ENCODE measurements at regions not wholly inside any gene's neighbourhood (a gene's known extent, or its start where the extent isn't known, plus 50 kb on each side); places are given as distances from the start of the nearest gene placed in this dataset.
A peak's percentile ranks its signal among the peaks of the same experiment; 100 is the strongest.

GRCh38 chr10:23951841-23952240 lies 257.1 kb upstream of the KIAA1217 start:
- H3K27me3 Mint-ChIP-seq (ENCODE audit: low read depth), result no peaks in the 10 kb centered on the region
- no peak for TF ChIP-seq CTCF (IDR thresholded peaks at IDR 0.05; ENCODE audit: unreplicated experiment in 3 of 3)
- H3K9me3 Mint-ChIP-seq, result peaks cover 21% of the 10 kb centered on the region
- no peak overlapping the region for H3K27ac Mint-ChIP-seq
- H3K4me1 Mint-ChIP-seq, result no peaks in the 10 kb centered on the region
- H3K36me3 Mint-ChIP-seq (ENCODE audit: low read depth), result peaks cover 3% of the 10 kb centered on the region
- H3K4me3 Mint-ChIP-seq, result no peak overlapping the region

GRCh38 chr10:23955456-23956225 lies 253.3 kb upstream of the KIAA1217 start:
- peak overlapping the region; percentile 10 to 29 (median 21) for H3K27ac Mint-ChIP-seq
- peaks cover 4% of the 10 kb centered on the region for H3K4me1 Mint-ChIP-seq
- H3K9me3 Mint-ChIP-seq, result peaks cover 21% of the 10 kb centered on the region
- H3K27me3 Mint-ChIP-seq (ENCODE audit: low read depth), result no peaks in the 10 kb centered on the region
- TF ChIP-seq CTCF (IDR thresholded peaks at IDR 0.05; ENCODE audit: unreplicated experiment in 3 of 3), result no peak
- no peak overlapping the region for H3K4me3 Mint-ChIP-seq
- H3K36me3 Mint-ChIP-seq (ENCODE audit: low read depth), result peaks cover 3% of the 10 kb centered on the region

GRCh38 chr10:23965123-23965522 lies 243.8 kb upstream of the KIAA1217 start:
- Mint-ChIP-seq H3K36me3 (ENCODE audit: low read depth) (no peaks in the 10 kb centered on the region), H3K9me3 (peaks cover 2% of the 10 kb centered on the region), H3K4me1 (peaks cover 27% of the 10 kb centered on the region), H3K27ac (peak overlapping the region in 1 of 3 experiments; percentile 29), H3K4me3 (no peak overlapping the region), H3K27me3 (ENCODE audit: low read depth) (no peaks in the 10 kb centered on the region)
- TF ChIP-seq CTCF (IDR thresholded peaks at IDR 0.05; ENCODE audit: unreplicated experiment in 3 of 3), result no peak

GRCh38 chr10:23965880-23966279 lies 243.1 kb upstream of the KIAA1217 start:
- Mint-ChIP-seq H3K27me3 (ENCODE audit: low read depth) (no peaks in the 10 kb centered on the region), H3K4me3 (no peak overlapping the region), H3K36me3 (ENCODE audit: low read depth) (no peaks in the 10 kb centered on the region), H3K9me3 (peaks cover 2% of the 10 kb centered on the region), H3K27ac (peak overlapping the region in 2 of 3 experiments; percentile 51 to 88), H3K4me1 (peaks cover 26% of the 10 kb centered on the region)
- no peak for TF ChIP-seq CTCF (IDR thresholded peaks at IDR 0.05; ENCODE audit: unreplicated experiment in 3 of 3)

- H3K36me3 Mint-ChIP-seq (ENCODE audit: low read depth), result no peaks in the 10 kb centered on the region
- peaks cover 21% of the 10 kb centered on the region for H3K4me1 Mint-ChIP-seq
- TF ChIP-seq CTCF (IDR thresholded peaks at IDR 0.05; ENCODE audit: unreplicated experiment in 3 of 3), result no peak
- peak overlapping the region; percentile 51 to 88 (median 65) for H3K27ac Mint-ChIP-seq
- H3K9me3 Mint-ChIP-seq, result peaks cover 2% of the 10 kb centered on the region
- H3K27me3 Mint-ChIP-seq (ENCODE audit: low read depth), result no peaks in the 10 kb centered on the region
- H3K4me3 Mint-ChIP-seq, result no peak overlapping the region
Observed at GRCh38 chr10:23966504-23967051, 242.4 kb upstream of the KIAA1217 start.

GRCh38 chr10:23968301-23968700 lies 240.6 kb upstream of the KIAA1217 start:
- no peak for TF ChIP-seq CTCF (IDR thresholded peaks at IDR 0.05; ENCODE audit: unreplicated experiment in 3 of 3)
- Mint-ChIP-seq H3K4me3 (no peak overlapping the region), H3K27ac (peak overlapping the region in 2 of 3 experiments; percentile 51 to 56), H3K4me1 (peaks cover 21% of the 10 kb centered on the region), H3K9me3 (peaks cover 2% of the 10 kb centered on the region), H3K36me3 (ENCODE audit: low read depth) (no peaks in the 10 kb centered on the region), H3K27me3 (ENCODE audit: low read depth) (no peaks in the 10 kb centered on the region)

Measured in nephron (organoid).